IPS DF 4.7 (cell line): ENCODE measurements at regions not wholly inside any gene's neighbourhood (a gene's known extent, or its start where the extent isn't known, plus 50 kb on each side); places are given as distances from the start of the nearest gene placed in this dataset.

Experiments
- DNase-seq: peaks from one replicate; pipeline ENCODE4 v3.0.0-alpha.2; 2013; ENCODE audit warnings: low spot score; ENCODE audit errors: extremely low read depth

- no peak for DNase-seq
Observed at GRCh38 chr1:218135371-218135770, 149.7 kb upstream of the RRP15 start.

GRCh38 chr1:218139761-218140160, 145.3 kb upstream of the RRP15 start:
- no peak for DNase-seq

GRCh38 chr1:218156595-218156994, 128.5 kb upstream of the RRP15 start:
- DNase-seq: no peak

- no peak for DNase-seq
Observed at GRCh38 chr1:218163371-218163770, 121.7 kb upstream of the RRP15 start.

GRCh38 chr1:218164111-218164929, 120.8 kb upstream of the RRP15 start:
- DNase-seq: no peak

GRCh38 chr1:218164930-218165700, 120.0 kb upstream of the RRP15 start:
- DNase-seq: no peak

- DNase-seq: no peak
Observed at GRCh38 chr1:218165701-218166114, 119.4 kb upstream of the RRP15 start.

GRCh38 chr1:218166268-218166945, 118.7 kb upstream of the RRP15 start:
- DNase-seq: no peak

GRCh38 chr1:218171302-218171893, 113.7 kb upstream of the RRP15 start:
- DNase-seq: no peak

GRCh38 chr1:218182455-218182854, 102.6 kb upstream of the RRP15 start:
- no peak for DNase-seq

GRCh38 chr1:218200979-218201378, 84.1 kb upstream of the RRP15 start:
- DNase-seq: no peak

- DNase-seq: no peak
Observed at GRCh38 chr1:218201601-218202000, 83.5 kb upstream of the RRP15 start.

- no peak for DNase-seq
Observed at GRCh38 chr1:218205721-218206120, 79.4 kb upstream of the RRP15 start.

GRCh38 chr1:218207194-218207593, 77.9 kb upstream of the RRP15 start:
- no peak for DNase-seq

GRCh38 chr1:218209351-218209861, 75.7 kb upstream of the RRP15 start:
- no peak for DNase-seq

GRCh38 chr1:218211241-218211640, 73.9 kb upstream of the RRP15 start:
- DNase-seq: no peak

GRCh38 chr1:218217040-218217439, 68.1 kb upstream of the RRP15 start:
- no peak for DNase-seq

- DNase-seq: no peak
Observed at GRCh38 chr1:218219460-218219859, 65.6 kb upstream of the RRP15 start.

- no peak for DNase-seq
Observed at GRCh38 chr1:218224101-218224500, 61.0 kb upstream of the RRP15 start.

GRCh38 chr1:218226005-218226404, 59.1 kb upstream of the RRP15 start:
- no peak for DNase-seq
